ENCODE measurements at regions not wholly inside any gene's neighbourhood (a gene's known extent, or its start where the extent isn't known, plus 50 kb on each side); places are given as distances from the start of the nearest gene placed in this dataset.

DNA sequence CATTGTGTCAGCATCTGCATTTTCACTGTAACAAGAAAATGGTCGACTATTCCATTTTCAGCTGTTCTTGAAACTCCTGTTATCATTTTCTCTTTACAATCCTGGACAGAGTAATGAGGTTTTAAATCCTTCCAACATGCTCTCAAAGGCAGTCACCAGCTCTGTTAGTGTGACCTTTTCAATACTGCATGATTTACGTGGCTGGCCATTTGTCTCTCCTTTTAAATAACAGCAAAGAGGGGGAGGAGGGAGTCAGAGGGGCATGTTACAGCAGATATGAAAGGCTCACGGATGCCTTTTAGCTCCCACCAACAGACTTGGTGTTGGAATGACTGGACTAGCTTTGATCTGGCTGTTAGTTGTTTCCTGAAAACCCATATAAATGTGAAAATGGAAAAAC, 1251.2 kb downstream of the AACS start:
- Mint-ChIP-seq H3K27ac (ENCODE audit: unreplicated experiment) (no peak overlapping the region), H3K4me1 (ENCODE audit: low read depth, unreplicated experiment) (no peaks in the 10 kb centered on the region), H3K36me3 (ENCODE audit: insufficient read depth, unreplicated experiment) (no peaks in the 10 kb centered on the region), H3K27me3 (ENCODE audit: unreplicated experiment) (no peaks in the 10 kb centered on the region), H3K4me3 (ENCODE audit: low read depth, unreplicated experiment) (no peak overlapping the region), H3K9me3 (ENCODE audit: low read depth, unreplicated experiment) (peaks cover 5% of the 10 kb centered on the region)
- CTCF ChIA-PET: interaction anchor here (0.7 kb wide), 1 partner anchor 107 kb away, joined by 4 read pairs; no protein-coding TSS in a partner anchor
- DNase-seq: no peak
- intact Hi-C loops (cut with micrococcal nuclease; ENCODE audit: unreplicated experiment): no loop called here
- BruUV-seq (replicated peaks): no TSS peak
- TF ChIP-seq, protein P1, sequence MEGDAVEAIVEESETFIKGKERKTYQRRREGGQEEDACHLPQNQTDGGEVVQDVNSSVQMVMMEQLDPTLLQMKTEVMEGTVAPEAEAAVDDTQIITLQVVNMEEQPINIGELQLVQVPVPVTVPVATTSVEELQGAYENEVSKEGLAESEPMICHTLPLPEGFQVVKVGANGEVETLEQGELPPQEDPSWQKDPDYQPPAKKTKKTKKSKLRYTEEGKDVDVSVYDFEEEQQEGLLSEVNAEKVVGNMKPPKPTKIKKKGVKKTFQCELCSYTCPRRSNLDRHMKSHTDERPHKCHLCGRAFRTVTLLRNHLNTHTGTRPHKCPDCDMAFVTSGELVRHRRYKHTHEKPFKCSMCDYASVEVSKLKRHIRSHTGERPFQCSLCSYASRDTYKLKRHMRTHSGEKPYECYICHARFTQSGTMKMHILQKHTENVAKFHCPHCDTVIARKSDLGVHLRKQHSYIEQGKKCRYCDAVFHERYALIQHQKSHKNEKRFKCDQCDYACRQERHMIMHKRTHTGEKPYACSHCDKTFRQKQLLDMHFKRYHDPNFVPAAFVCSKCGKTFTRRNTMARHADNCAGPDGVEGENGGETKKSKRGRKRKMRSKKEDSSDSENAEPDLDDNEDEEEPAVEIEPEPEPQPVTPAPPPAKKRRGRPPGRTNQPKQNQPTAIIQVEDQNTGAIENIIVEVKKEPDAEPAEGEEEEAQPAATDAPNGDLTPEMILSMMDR (IDR thresholded peaks at IDR 0.05; ENCODE audit: unreplicated experiment): no peak

DNA sequence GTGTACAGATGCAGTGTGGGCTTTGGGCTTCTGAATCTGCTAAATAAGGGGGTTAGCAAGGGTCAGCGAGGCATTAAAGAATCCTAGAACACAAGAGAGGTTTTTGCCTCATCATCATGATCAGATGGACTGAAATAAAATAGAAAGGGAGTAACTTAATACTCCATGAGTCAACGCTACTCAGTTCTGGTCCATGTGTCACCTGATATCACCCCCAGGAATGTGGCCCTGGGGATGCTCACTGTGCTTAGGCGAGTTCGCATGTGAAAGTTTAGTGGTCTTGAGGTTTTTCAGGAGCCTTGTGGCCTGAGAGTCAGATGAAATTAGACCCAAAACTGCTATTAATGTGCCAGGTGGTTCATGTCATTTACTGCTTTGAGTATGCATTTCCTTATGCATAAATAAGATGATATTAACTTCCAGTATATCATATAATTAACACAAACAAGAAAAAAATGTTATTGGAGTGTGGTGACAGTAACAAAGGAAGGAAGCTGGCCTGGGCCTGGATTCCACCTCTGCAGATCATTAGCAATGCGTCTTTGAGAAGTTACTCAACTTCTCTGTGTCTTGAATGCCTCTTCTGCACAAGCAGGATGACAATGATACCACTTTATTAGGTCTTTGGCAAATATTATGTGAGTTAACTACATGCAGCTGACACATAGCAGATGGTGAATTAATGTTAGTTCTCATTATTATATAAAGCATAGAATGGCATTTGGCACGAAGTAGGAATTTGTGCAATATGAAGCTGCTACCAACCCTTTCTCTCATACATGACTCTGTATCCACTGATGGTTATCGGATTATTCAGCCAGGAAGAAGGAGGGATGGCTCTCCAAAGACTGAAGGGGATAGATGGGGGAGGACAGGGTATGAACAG, 1272.6 kb downstream of the AACS start:
- intact Hi-C loops (cut with micrococcal nuclease; ENCODE audit: unreplicated experiment): no loop called here
- H3K9me3 Mint-ChIP-seq (ENCODE audit: low read depth, unreplicated experiment): peaks cover 7% of the 10 kb centered on the region
- no peaks in the 10 kb centered on the region for H3K4me1 Mint-ChIP-seq (ENCODE audit: low read depth, unreplicated experiment)
- H3K27ac Mint-ChIP-seq (ENCODE audit: unreplicated experiment): no peak overlapping the region
- BruUV-seq (replicated peaks): no TSS peak
- no peaks in the 10 kb centered on the region for H3K36me3 Mint-ChIP-seq (ENCODE audit: insufficient read depth, unreplicated experiment)
- H3K27me3 Mint-ChIP-seq (ENCODE audit: unreplicated experiment): no peaks in the 10 kb centered on the region
- TF ChIP-seq, protein P1 (IDR thresholded peaks at IDR 0.05; ENCODE audit: unreplicated experiment): no peak
- no peak overlapping the region for H3K4me3 Mint-ChIP-seq (ENCODE audit: low read depth, unreplicated experiment)
- CTCF ChIA-PET: interaction anchor here (0.5 kb wide), 1 partner anchor 534 kb away, joined by 3 read pairs; no protein-coding TSS in a partner anchor
- no peak for DNase-seq

GRCh38 chr12:126342866-126343265, 1277.6 kb downstream of the AACS start:
- intact Hi-C loops (cut with micrococcal nuclease; ENCODE audit: unreplicated experiment): no loop called here
- Mint-ChIP-seq H3K27me3 (ENCODE audit: unreplicated experiment) (no peaks in the 10 kb centered on the region), H3K27ac (ENCODE audit: unreplicated experiment) (no peak overlapping the region), H3K4me3 (ENCODE audit: low read depth, unreplicated experiment) (no peak overlapping the region), H3K9me3 (ENCODE audit: low read depth, unreplicated experiment) (peaks cover 5% of the 10 kb centered on the region), H3K4me1 (ENCODE audit: low read depth, unreplicated experiment) (no peaks in the 10 kb centered on the region), H3K36me3 (ENCODE audit: insufficient read depth, unreplicated experiment) (no peaks in the 10 kb centered on the region)
- CTCF ChIA-PET: no interaction called here
- no peak for DNase-seq
- TF ChIP-seq, protein P1 (IDR thresholded peaks at IDR 0.05; ENCODE audit: unreplicated experiment): no peak
- BruUV-seq (replicated peaks): no TSS peak

GRCh38 chr12:126343321-126343720, 1278.1 kb downstream of the AACS start:
- intact Hi-C loops (cut with micrococcal nuclease; ENCODE audit: unreplicated experiment): no loop called here
- no peaks in the 10 kb centered on the region for H3K36me3 Mint-ChIP-seq (ENCODE audit: insufficient read depth, unreplicated experiment)
- no peaks in the 10 kb centered on the region for H3K4me1 Mint-ChIP-seq (ENCODE audit: low read depth, unreplicated experiment)
- no peak overlapping the region for H3K4me3 Mint-ChIP-seq (ENCODE audit: low read depth, unreplicated experiment)
- no peak for DNase-seq
- CTCF ChIA-PET: no interaction called here
- BruUV-seq (replicated peaks): no TSS peak
- peaks cover 5% of the 10 kb centered on the region for H3K9me3 Mint-ChIP-seq (ENCODE audit: low read depth, unreplicated experiment)
- H3K27me3 Mint-ChIP-seq (ENCODE audit: unreplicated experiment): no peaks in the 10 kb centered on the region
- TF ChIP-seq, protein P1 (IDR thresholded peaks at IDR 0.05; ENCODE audit: unreplicated experiment): no peak
- H3K27ac Mint-ChIP-seq (ENCODE audit: unreplicated experiment): no peak overlapping the region
